H1 (cell line): ENCODE measurements at regions not wholly inside any gene's neighbourhood (a gene's known extent, or its start where the extent isn't known, plus 50 kb on each side); places are given as distances from the start of the nearest gene placed in this dataset.

Experiments
- CTCF ChIA-PET: fragments of 300-600 bp; sonication (Branson Sonifier 250); formaldehyde crosslinking; loops from one replicate; lab custom pipeline; 2021; ENCODE audit not compliant: partially characterized antibody; lab: Charles Lee
- POLR2A ChIA-PET: fragments of 300-600 bp; sonication (Branson Sonifier 250); formaldehyde crosslinking; loops from one replicate; lab custom pipeline; 2021; ENCODE audit warnings: inconsistent platforms; ENCODE audit not compliant: partially characterized antibody; lab: Charles Lee
- DNase-seq, 2 experiments: peaks; one replicate each; pipeline versions ENCODE4 v3.0.0 to v3.0.0-alpha.2; 2010 to 2022; ENCODE audit warnings: low spot score in 2 of 2, low read depth in 1 of 2, mixed read lengths in 1 of 2
- FAIRE-seq: peaks from 2 replicates; lab custom pipeline; 2011; peaks lifted over from hg19 to GRCh38; lab: Jason Lieb, UNC
- H2AFZ ChIP-seq: 2 replicates; pipeline ENCODE4 v1.8.1; 2012; ENCODE audit warnings: low read length, inconsistent platforms
- H2AK5ac ChIP-seq: 2 replicates; pipeline ENCODE4 v1.6.1; 2013; ENCODE audit warnings: low read depth, low read length
- H2BK120ac ChIP-seq: replicated peaks from 2 replicates; pipeline ENCODE3; 2013; ENCODE audit warnings: low read depth, low read length, inconsistent platforms
- H2BK12ac ChIP-seq: 2 replicates; pipeline ENCODE4 v1.6.1; 2013; ENCODE audit warnings: low read depth, low read length
- H2BK15ac ChIP-seq: 2 replicates; pipeline ENCODE4 v1.6.1; 2013; ENCODE audit warnings: low read length
- H2BK20ac ChIP-seq: 2 replicates; pipeline ENCODE4 v1.6.1; 2013; ENCODE audit warnings: low read length
- H2BK5ac ChIP-seq: 2 replicates; pipeline ENCODE4 v1.6.1; 2013; ENCODE audit warnings: low read depth, low read length
- H3K14ac ChIP-seq: 2 replicates; pipeline ENCODE4 v1.6.1; 2013; ENCODE audit warnings: inconsistent platforms; ENCODE audit not compliant: insufficient read length
- H3K18ac ChIP-seq: 2 replicates; pipeline ENCODE4 v1.6.1; 2013; ENCODE audit warnings: low read length; ENCODE audit errors: extremely low read depth
- H3K23ac ChIP-seq: 2 replicates; pipeline ENCODE4 v1.6.1; 2013; ENCODE audit warnings: inconsistent platforms; ENCODE audit not compliant: insufficient read length
- H3K23me2 ChIP-seq: 2 replicates; pipeline ENCODE4 v1.6.1; 2013; ENCODE audit warnings: low read depth, low read length
- H3K27ac ChIP-seq: 2 replicates; pipeline ENCODE4 v1.6.1; 2011; ENCODE audit warnings: low read depth, low read length, inconsistent platforms
- H3K27me3 ChIP-seq, 4 experiments: replicated peaks in 1 of 4; 1 replicate in 1 of 4; 2 replicates in 3 of 4; pipeline versions ENCODE4 v1.6.1 to v1.8.1; 2011 to 2013; ENCODE audit warnings: low read length in 3 of 4, mild to moderate bottlenecking in 3 of 4, inconsistent platforms in 2 of 4, mixed read lengths in 2 of 4, moderate library complexity in 1 of 4; ENCODE audit not compliant: control insufficient read depth in 3 of 4, insufficient read depth in 3 of 4; ENCODE audit errors: extremely low read depth in 1 of 4
- H3K36me3 ChIP-seq, 4 experiments: 2 replicates each; pipeline versions ENCODE4 v1.6.1 to v1.8.1; 2011 to 2013; ENCODE audit warnings: mild to moderate bottlenecking in 4 of 4, low read length in 3 of 4, moderate library complexity in 2 of 4, control low read depth in 1 of 4, inconsistent platforms in 1 of 4; ENCODE audit not compliant: insufficient read depth in 4 of 4, control insufficient read depth in 2 of 4
- H3K4ac ChIP-seq: replicated peaks from 2 replicates; pipeline ENCODE3; 2013; ENCODE audit warnings: low read length, low read depth, mixed read lengths, inconsistent platforms; ENCODE audit not compliant: insufficient read length
- H3K4me1 ChIP-seq, 4 experiments: replicated peaks in 1 of 4; 1 replicate in 1 of 4; 2 replicates in 3 of 4; pipeline versions ENCODE4 v1.6.1 to v1.8.1; 2011 to 2013; ENCODE audit warnings: low read length in 3 of 4, inconsistent platforms in 2 of 4, mixed read lengths in 1 of 4; ENCODE audit not compliant: insufficient read depth in 4 of 4, control insufficient read depth in 3 of 4
- H3K4me2 ChIP-seq, 2 experiments: 2 replicates each; pipeline versions ENCODE4 v1.6.1 to v1.8.1; 2011 to 2013; ENCODE audit warnings: low read depth in 2 of 2, low read length in 2 of 2, control low read depth in 1 of 2, inconsistent platforms in 1 of 2, mild to moderate bottlenecking in 1 of 2; ENCODE audit not compliant: insufficient read depth in 1 of 2
- H3K4me3 ChIP-seq, 4 experiments: fragments of 200-600, 300-600 bp in 1 of 4; sonication (generic), shearing (Covaris generic), sonication (Bioruptor Twin) in 1 of 4; 2 replicates each; pipeline versions ENCODE4 v1.5.1 to v1.8.1; 2011 to 2016; ENCODE audit warnings: low read length in 4 of 4, low read depth in 3 of 4, control low read depth in 2 of 4, inconsistent platforms in 2 of 4, mild to moderate bottlenecking in 2 of 4, mixed read lengths in 1 of 4, moderate library complexity in 1 of 4; ENCODE audit not compliant: insufficient read depth in 2 of 4; ENCODE audit errors: extremely low read depth in 1 of 4
- H3K56ac ChIP-seq: replicated peaks from 2 replicates; pipeline ENCODE3; 2013; ENCODE audit warnings: low read depth, mild to moderate bottlenecking, mixed read lengths, low read length, inconsistent platforms; ENCODE audit not compliant: insufficient read length
- H3K79me1 ChIP-seq: 2 replicates; pipeline ENCODE4 v1.6.1; 2013; ENCODE audit warnings: low read depth, low read length, control low read depth
- H3K79me2 ChIP-seq, 2 experiments: 2 replicates each; pipeline versions ENCODE4 v1.6.1 to v1.8.1; 2012 to 2013; ENCODE audit warnings: low read length in 2 of 2, mild to moderate bottlenecking in 2 of 2, inconsistent platforms in 1 of 2; ENCODE audit not compliant: insufficient read depth in 2 of 2, control insufficient read depth in 1 of 2
- H3K9ac ChIP-seq, 4 experiments: replicated peaks in 1 of 4; 1 replicate in 1 of 4; 2 replicates in 3 of 4; pipeline versions ENCODE4 v1.6.1 to v1.8.1; 2011 to 2013; ENCODE audit warnings: low read depth in 3 of 4, low read length in 3 of 4, control low read depth in 2 of 4, mild to moderate bottlenecking in 2 of 4, moderate library complexity in 2 of 4, inconsistent platforms in 1 of 4; ENCODE audit errors: extremely low read depth in 1 of 4
- H3K9me3 ChIP-seq, 2 experiments: 2 replicates each; pipeline versions ENCODE4 v1.6.1 to v1.8.1; 2012 to 2013; ENCODE audit warnings: mild to moderate bottlenecking in 2 of 2, moderate library complexity in 2 of 2, control low read depth in 1 of 2, inconsistent platforms in 1 of 2, low read depth in 1 of 2, low read length in 1 of 2, mixed read lengths in 1 of 2; ENCODE audit not compliant: insufficient read depth in 2 of 2
- H4K20me1 ChIP-seq, 2 experiments: replicated peaks in 1 of 2; 2 replicates each; pipeline versions ENCODE3 to v1.8.1; 2011 to 2013; ENCODE audit warnings: inconsistent platforms in 2 of 2, low read length in 2 of 2, mild to moderate bottlenecking in 1 of 2; ENCODE audit not compliant: insufficient read depth in 2 of 2, control insufficient read depth in 1 of 2
- H4K5ac ChIP-seq: 2 replicates; pipeline ENCODE4 v1.6.1; 2013; ENCODE audit warnings: low read length, low read depth, mixed read lengths, inconsistent platforms; ENCODE audit not compliant: insufficient read length
- H4K8ac ChIP-seq: 2 replicates; pipeline ENCODE4 v1.8.0; 2013; ENCODE audit warnings: mild to moderate bottlenecking, moderate library complexity, low read length, inconsistent platforms; ENCODE audit not compliant: insufficient read depth; ENCODE audit errors: extremely low read depth
- H4K91ac ChIP-seq: replicated peaks from 2 replicates; pipeline ENCODE3; 2013; ENCODE audit warnings: low read length, mixed read lengths, inconsistent platforms; ENCODE audit not compliant: insufficient read length
- CEBPB ChIP-seq: IDR thresholded peaks from 2 replicates; pipeline ENCODE4 v1.6.1; 2012; ENCODE audit warnings: low read depth, low read length
- CHD2 ChIP-seq: IDR thresholded peaks from 2 replicates; pipeline ENCODE4 v1.6.1; 2012; ENCODE audit warnings: low read length, improper control_type of control experiment
- EP300 ChIP-seq, 2 experiments: IDR thresholded peaks; 1 replicate in 1 of 2; 2 replicates in 1 of 2; pipeline ENCODE4 v1.6.1; 2011 to 2012; ENCODE audit warnings: low read depth in 2 of 2, low read length in 2 of 2, mild to moderate bottlenecking in 2 of 2, borderline replicate concordance in 1 of 2, inconsistent platforms in 1 of 2, moderate library complexity in 1 of 2
- GABPA ChIP-seq: IDR thresholded peaks from 2 replicates; pipeline ENCODE4 v1.6.1; 2011; ENCODE audit warnings: mild to moderate bottlenecking, low read length, moderate library complexity, borderline replicate concordance; ENCODE audit not compliant: insufficient read depth
- POU5F1 ChIP-seq: IDR thresholded peaks from 2 replicates; pipeline ENCODE4 v1.6.1; 2011; ENCODE audit warnings: low read depth, mild to moderate bottlenecking, low read length, moderate library complexity
- RAD21 ChIP-seq, 2 experiments: IDR thresholded peaks in 1 of 2; conservative IDR thresholded peaks in 1 of 2; 2 replicates each; pipeline ENCODE4 v1.6.1; 2011; ENCODE audit warnings: low read depth in 2 of 2, low read length in 2 of 2, improper control_type of control experiment in 1 of 2, inconsistent platforms in 1 of 2, mild to moderate bottlenecking in 1 of 2, moderate library complexity in 1 of 2
- RBBP5 ChIP-seq: IDR thresholded peaks from 2 replicates; pipeline ENCODE4 v1.7.1; 2012; ENCODE audit warnings: low read depth, mild to moderate bottlenecking, inconsistent platforms, low read length, moderate library complexity, borderline replicate concordance
- YY1 ChIP-seq: IDR thresholded peaks from 2 replicates; pipeline ENCODE4 v1.6.1; 2011; ENCODE audit warnings: low read depth, mild to moderate bottlenecking, low read length
- WGBS, 2 experiments: shearing (Covaris generic) in 1 of 2; methylation state at CpG; one replicate each; pipeline versions ENCODE4 v1.1.6 to v1.1.7; 2013 to 2015; ENCODE audit warnings: low lambda C conversion rate in 2 of 2, mixed read lengths in 2 of 2, inconsistent platforms in 1 of 2, low coverage in 1 of 2, missing lambda C conversion rate in 1 of 2; ENCODE audit not compliant: insufficient replicate concordance in 2 of 2, insufficient coverage in 1 of 2, insufficient read length in 1 of 2; ENCODE audit errors: extremely low coverage in 1 of 2, missing lambda C conversion rate in 1 of 2; 5-methylcytosine and 5-hydroxymethylcytosine counted together
- TF ChIP-seq, protein P1 (sequence below): IDR thresholded peaks from 2 replicates; pipeline ENCODE4 v1.6.1; 2012; ENCODE audit warnings: inconsistent platforms
- TF ChIP-seq, protein P2 (sequence below): IDR thresholded peaks from 2 replicates; pipeline ENCODE4 v1.6.1; 2011; ENCODE audit warnings: low read length, improper control_type of control experiment

- Histone ChIP-seq H3K27me3 (no peaks in the 10 kb centered on the region), H2AFZ (no peak overlapping the region; the same call in 1 of the 2 replicates), H3K18ac (no peak overlapping the region), H2BK20ac (no peak overlapping the region), H2BK120ac (no peak overlapping the region), H3K56ac (no peak overlapping the region), H2BK12ac (no peak overlapping the region), H4K5ac (no peak overlapping the region), H3K27ac (no peak overlapping the region), H3K4me2 (no peak overlapping the region), H3K23me2 (no peaks in the 10 kb centered on the region), H4K91ac (no peak overlapping the region), H2BK15ac (no peak overlapping the region), H3K79me2 (no peaks in the 10 kb centered on the region), H3K9me3 (no peaks in the 10 kb centered on the region; a peak in 2 of 4 replicates), H3K36me3 (no peaks in the 10 kb centered on the region), H4K8ac (no peak overlapping the region), H4K20me1 (no peaks in the 10 kb centered on the region), H3K23ac (no peak overlapping the region), H2AK5ac (no peak overlapping the region), H3K4me3 (no peak overlapping the region), H3K4me1 (no peaks in the 10 kb centered on the region), H3K4ac (no peak overlapping the region), H3K9ac (no peak overlapping the region), H3K14ac (no peak overlapping the region), H2BK5ac (no peak overlapping the region), H3K79me1 (no peaks in the 10 kb centered on the region)
- POLR2A ChIA-PET = interaction anchor here (0.6 kb wide), 1 partner anchor 394 kb away, joined by 4 read pairs; no protein-coding TSS in a partner anchor
- FAIRE-seq (no peak), DNase-seq (no peak)
- WGBS, 2 experiments = 94% methylated on average over 2 of the region's 2 CpGs; no CpG with 5 or more reads in 1 of the 2 experiments
- CTCF ChIA-PET = interaction anchor here (1.2 to 1.5 kb wide), 2 partner anchors 28 to 31 kb away, joined by 3 to 5 read pairs; no protein-coding TSS in a partner anchor
- no peak for TF ChIP-seq YY1
- TF ChIP-seq EP300 (IDR thresholded peaks at IDR 0.05; ENCODE audit: borderline replicate concordance in 1 of 2, low read depth in 2 of 2, low read length in 2 of 2) = no peak
- no peak for TF ChIP-seq CEBPB
- TF ChIP-seq RAD21 (IDR thresholded peaks at IDR 0.05 in 1 of 2, conservative IDR thresholded peaks at IDR 0.05 in 1 of 2; ENCODE audit: low read depth in 2 of 2, low read length in 2 of 2) = no peak
- TF ChIP-seq, protein P1, sequence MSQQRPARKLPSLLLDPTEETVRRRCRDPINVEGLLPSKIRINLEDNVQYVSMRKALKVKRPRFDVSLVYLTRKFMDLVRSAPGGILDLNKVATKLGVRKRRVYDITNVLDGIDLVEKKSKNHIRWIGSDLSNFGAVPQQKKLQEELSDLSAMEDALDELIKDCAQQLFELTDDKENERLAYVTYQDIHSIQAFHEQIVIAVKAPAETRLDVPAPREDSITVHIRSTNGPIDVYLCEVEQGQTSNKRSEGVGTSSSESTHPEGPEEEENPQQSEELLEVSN = no peak
- TF ChIP-seq, protein P2, sequence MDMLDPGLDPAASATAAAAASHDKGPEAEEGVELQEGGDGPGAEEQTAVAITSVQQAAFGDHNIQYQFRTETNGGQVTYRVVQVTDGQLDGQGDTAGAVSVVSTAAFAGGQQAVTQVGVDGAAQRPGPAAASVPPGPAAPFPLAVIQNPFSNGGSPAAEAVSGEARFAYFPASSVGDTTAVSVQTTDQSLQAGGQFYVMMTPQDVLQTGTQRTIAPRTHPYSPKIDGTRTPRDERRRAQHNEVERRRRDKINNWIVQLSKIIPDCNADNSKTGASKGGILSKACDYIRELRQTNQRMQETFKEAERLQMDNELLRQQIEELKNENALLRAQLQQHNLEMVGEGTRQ = no peak
- no peak for TF ChIP-seq CHD2
- no peak for TF ChIP-seq GABPA
- TF ChIP-seq POU5F1 = no peak
- no peak for TF ChIP-seq RBBP5
These were observed 296.2 kb downstream of the PAPSS1 start for GRCh38 chr4:107423677-107424405.
